ENCODE measurements at regions not wholly inside any gene's neighbourhood (a gene's known extent, or its start where the extent isn't known, plus 50 kb on each side); places are given as distances from the start of the nearest gene placed in this dataset.

GRCh38 chr10:44242826-44243225, 142.1 kb downstream of the CXCL12 start:
- no peak for DNase-seq (ENCODE audit: low read depth)

DNA sequence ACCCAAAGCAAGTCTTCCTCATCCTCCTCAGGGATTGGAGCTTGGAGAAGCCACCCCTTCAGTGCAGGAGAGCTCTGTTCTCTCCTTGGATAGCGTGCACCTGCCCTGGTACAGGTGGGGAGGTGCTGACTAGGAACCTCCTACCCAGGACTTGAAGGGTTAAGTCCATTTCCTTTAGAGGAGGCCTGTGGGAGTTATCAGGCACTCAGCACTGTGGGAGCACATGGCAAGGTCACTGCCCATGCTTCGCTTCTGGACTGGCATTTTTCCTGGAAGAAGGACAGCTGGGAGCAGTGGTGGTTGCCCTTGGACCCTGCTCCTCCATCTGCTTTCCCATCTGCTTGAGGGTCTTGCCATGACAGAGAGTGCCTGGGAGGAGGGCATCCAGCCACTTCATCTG, 142.8 kb downstream of the CXCL12 start:
- no peak for DNase-seq (ENCODE audit: low read depth)

- DNase-seq (ENCODE audit: low read depth): no peak
These were observed 144.2 kb downstream of the CXCL12 start for GRCh38 chr10:44240584-44241205.

GRCh38 chr10:44238212-44238611, 146.7 kb downstream of the CXCL12 start:
- no peak for DNase-seq (ENCODE audit: low read depth)

DNA sequence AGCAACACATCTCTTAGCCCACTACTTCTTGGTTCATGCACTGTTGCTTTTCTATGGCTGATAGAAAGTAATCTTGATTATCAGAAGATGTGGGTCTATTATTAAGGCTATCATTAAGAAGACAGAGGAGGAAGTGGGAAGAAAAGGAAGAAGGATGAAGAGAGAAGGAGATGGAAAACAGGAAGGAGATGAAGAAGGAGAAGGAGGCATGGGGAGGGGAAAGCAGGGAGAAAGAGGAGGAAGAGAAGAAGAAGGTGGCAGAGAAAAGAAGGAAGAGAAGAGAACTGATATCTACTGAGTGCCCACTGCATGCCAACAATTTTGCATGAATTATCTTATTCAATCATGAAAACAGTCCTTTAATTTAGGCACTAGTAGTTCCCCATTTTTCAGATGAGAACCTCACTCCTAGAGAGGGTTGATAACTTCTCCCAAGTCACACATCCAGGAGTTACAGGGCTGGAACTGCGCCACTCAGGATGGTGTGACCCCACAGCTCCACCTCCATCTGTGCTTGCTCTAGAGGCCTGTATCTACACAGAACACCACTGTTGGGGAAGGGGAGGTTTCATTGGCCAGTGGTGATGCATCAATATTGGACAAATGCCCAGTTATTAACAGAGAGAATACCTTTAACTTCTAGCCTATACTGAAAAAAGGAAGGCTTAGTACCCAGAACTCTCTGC, 147.4 kb downstream of the CXCL12 start:
- no peak for DNase-seq (ENCODE audit: low read depth)

GRCh38 chr10:44235363-44235762, 149.5 kb downstream of the CXCL12 start:
- DNase-seq (ENCODE audit: low read depth): no peak

GRCh38 chr10:44234483-44234875, 150.4 kb downstream of the CXCL12 start:
- DNase-seq (ENCODE audit: low read depth): no peak

DNA sequence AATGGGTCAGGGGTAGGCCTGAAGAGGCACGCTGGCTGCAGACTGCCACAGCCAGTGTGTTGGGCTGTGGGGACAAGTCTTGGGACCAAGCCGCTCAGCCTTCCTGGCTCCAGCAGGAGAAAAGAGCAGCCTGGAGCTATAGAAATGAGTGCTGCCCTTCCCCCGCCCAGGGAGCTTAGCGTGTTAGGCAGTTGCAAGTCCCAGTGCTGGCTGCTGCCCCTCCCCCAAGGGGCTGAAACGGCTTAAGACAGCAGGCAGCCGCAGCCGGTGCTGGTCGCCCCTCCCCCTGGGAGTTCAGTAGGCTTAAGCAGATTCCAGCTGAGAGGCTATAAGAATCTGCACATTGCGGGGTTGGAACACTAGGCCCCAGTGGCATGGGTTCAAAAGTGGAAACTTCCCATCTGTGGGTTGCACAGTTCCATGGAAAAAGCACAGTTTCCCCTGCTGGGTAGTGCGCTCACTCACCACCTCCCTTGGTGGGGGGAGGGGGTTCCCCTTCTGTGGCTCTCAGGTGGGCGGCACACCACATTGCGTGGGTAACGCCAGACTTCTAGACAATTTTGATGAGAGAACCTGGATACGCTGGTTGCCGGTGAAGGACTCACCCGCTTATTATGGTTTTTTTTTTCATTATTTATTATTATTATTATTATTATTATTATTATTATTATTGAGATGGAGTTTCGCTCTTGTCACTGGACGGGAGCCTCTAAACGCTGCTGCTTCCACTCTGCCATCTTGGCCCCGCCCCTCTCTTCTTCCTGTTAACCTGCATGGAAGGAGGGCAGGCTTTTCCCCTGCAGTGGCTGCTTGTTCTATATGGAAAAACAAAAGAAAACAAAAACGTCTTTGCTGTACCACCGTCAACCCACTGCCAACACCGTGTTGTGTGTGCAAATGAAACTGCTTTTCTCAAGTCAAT, 151.1 kb downstream of the CXCL12 start:
- no peak for DNase-seq (ENCODE audit: low read depth)

DNA sequence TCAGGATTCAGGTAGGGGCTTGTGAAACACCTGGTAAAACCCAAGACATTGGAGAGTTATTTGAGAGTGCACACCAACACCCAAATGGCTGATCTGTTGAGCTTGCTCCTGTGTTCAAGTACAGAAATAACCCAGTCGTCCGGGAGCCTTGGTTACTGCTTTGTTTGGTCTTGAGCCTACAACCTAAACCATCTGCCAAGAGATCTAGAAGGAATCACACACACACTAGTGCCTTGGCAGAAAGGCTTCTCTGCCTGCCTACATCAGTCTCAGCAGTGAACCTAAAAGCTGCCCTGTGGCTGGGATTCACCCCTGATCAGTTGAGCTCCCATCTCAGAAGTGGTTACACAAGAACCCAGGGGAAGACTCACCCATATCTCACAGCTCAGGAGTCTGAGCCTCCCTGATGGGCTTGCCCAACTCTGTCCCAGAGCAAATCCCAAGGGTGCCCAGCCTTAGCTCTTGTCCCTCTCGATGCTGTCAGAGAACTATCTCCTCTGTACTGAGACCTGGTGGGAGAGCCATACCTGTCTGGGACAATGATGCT, 167.6 kb downstream of the CXCL12 start:
- DNase-seq (ENCODE audit: low read depth): no peak

- no peak for DNase-seq (ENCODE audit: low read depth)
These were observed 168.8 kb downstream of the CXCL12 start for GRCh38 chr10:44216073-44216472.

- DNase-seq (ENCODE audit: low read depth): no peak
These were observed 175.1 kb downstream of the CXCL12 start for GRCh38 chr10:44209811-44210210.

- DNase-seq (ENCODE audit: low read depth): no peak
These were observed 177.7 kb downstream of the CXCL12 start for GRCh38 chr10:44207160-44207559.

DNA sequence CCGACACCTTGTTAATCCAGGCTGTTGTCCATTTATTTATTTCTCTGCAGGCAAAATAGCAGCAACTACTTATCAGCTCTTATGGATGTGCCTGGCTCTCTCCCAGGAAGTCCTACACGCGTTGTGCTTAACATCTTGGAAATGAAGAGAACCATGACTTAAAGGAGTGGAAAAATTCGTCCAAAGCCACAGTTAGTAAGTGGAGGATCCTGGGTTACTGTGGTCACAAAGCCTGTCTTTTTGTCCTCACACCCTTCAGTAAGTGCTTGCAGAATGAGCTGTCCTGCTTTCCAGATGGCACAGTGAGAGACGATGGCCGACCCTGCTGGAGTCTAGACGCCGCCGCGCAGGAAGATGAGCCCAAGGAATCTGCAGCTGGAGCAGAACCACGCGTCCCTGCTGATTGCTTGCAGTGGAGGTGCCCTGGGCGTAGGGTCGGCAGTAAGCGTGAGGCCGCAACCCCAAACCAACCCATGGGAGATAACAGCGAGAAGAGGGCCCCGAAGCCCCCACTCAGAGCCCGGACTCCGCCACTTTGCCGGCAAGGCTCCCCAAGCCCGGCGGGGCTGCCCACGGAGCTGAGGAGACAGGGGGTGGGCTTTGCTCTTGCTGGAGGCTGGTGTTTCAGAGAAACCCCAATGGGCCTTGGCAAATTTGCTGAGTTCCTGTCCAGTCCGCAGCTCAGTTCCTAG, 178.6 kb downstream of the CXCL12 start:
- DNase-seq (ENCODE audit: low read depth): no peak

- no peak for DNase-seq (ENCODE audit: low read depth)
These were observed 179.8 kb downstream of the CXCL12 start for GRCh38 chr10:44205067-44205466.

DNA sequence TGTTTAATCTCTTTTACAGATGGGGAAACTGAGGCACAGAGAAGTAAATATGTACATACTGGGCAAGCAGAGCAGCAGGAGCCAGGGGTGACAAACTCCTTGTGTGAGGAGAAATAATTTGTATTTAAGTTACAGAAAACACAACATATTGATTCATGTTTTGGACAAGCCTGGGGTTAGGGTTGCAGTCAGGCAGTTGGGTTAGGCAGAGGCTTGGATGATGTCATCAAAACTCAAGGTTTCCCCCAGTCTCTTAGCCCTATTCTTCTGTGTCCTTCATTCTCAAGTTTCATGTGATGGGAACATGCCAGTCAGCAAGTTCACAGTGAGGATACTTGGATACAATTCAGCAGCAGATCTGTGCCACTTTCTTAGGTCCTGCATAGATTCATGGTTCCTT, 181.4 kb downstream of the CXCL12 start:
- DNase-seq (ENCODE audit: low read depth): no peak

DNA sequence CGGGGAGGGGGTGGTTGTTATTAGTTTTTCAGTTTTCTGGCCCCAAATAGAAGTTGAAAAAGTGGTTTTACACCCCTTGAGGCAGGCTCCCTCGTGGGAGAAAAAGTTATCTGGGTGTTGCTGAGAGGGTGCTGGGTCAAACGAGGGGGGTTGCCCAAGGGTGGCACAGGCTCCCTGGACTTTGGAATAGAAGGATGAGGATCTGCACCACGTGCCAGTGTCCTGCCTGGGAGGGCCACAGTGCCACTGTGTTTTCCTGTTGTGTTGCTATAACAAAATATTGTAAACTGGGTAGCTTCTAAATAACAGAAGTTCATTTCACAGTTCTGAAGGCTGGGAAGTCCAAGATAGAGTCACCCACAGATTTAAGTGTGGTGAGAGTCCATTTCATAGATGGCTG, 181.9 kb downstream of the CXCL12 start:
- no peak for DNase-seq (ENCODE audit: low read depth)

GRCh38 chr10:44201656-44202055, 183.2 kb downstream of the CXCL12 start:
- no peak for DNase-seq (ENCODE audit: low read depth)

- no peak for DNase-seq (ENCODE audit: low read depth)
These were observed 183.9 kb downstream of the CXCL12 start for GRCh38 chr10:44201011-44201410.

DNA sequence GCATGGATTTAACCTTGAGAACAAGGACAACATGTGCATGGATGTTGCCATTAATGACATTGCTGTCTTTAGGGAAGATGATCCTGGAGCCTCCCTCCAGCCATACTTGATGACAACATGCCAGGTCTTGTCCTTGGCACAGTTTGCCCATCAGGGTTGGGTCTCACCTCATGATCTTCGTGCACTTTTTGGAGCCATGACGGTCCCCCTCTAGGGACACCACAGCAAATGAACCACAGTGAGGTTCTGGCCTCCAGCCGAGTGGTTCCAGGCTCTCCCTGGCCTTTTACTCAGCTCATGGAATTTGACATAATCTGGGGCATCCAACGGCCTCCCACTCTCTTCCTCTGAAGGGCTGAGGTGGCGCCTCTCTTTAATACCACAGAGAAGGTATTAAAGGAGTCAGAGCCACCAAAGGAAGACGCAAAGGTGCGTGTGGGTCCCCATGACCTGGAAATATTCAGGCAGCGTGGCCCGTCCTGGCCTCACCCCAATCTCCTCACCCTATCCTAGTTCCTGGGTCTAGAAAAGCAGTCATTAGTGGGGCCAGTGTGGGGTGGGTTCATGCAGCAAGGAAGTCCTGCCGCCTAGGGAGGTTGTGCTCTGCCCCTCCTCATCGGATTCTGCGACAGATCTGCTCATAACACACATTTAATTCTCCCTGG, 184.8 kb downstream of the CXCL12 start:
- no peak for DNase-seq (ENCODE audit: low read depth)

- no peak for DNase-seq (ENCODE audit: low read depth)
These were observed 185.6 kb downstream of the CXCL12 start for GRCh38 chr10:44199267-44199666.

GRCh38 chr10:44198780-44199097, 186.2 kb downstream of the CXCL12 start:
- DNase-seq (ENCODE audit: low read depth): no peak
